ENCODE measurements at regions not wholly inside any gene's neighbourhood (a gene's known extent, or its start where the extent isn't known, plus 50 kb on each side); places are given as distances from the start of the nearest gene placed in this dataset.

DNA sequence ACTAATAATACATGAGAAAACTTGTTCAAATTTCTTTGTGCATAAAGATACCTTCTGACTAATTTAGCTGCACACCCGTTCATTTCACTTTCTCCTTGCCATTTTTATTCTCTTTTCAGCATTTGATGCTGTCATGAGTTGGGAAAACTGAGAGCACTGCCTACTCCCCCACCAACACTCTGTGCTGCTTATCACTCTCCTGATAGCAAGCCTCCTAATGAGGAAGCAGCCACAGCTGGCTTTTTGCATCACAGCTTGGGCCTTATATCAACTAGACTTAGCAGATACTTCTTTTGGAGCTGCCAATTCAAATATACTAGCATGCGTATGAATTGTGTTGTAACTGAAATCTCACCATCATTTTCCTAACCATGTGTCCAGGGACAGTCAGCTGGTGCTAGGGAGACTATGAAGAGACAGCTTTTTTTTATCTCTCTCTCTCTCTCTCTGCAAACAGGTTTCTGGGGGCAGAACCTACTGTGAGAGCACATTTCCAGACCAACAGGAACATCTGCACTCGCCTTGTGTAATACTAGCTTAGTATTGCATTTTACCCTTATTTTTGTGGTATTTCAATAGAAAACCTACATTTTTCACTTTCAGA, 699.0 kb downstream of the KHDRBS2 start:
- H3K27me3 Mint-ChIP-seq: no peaks in the 10 kb centered on the region
- DNase-seq (no peak), ATAC-seq (no peak)
- ChIA-PET CTCF (no interaction called here), POLR2A (no interaction called here)
- TF ChIP-seq, protein P1, sequence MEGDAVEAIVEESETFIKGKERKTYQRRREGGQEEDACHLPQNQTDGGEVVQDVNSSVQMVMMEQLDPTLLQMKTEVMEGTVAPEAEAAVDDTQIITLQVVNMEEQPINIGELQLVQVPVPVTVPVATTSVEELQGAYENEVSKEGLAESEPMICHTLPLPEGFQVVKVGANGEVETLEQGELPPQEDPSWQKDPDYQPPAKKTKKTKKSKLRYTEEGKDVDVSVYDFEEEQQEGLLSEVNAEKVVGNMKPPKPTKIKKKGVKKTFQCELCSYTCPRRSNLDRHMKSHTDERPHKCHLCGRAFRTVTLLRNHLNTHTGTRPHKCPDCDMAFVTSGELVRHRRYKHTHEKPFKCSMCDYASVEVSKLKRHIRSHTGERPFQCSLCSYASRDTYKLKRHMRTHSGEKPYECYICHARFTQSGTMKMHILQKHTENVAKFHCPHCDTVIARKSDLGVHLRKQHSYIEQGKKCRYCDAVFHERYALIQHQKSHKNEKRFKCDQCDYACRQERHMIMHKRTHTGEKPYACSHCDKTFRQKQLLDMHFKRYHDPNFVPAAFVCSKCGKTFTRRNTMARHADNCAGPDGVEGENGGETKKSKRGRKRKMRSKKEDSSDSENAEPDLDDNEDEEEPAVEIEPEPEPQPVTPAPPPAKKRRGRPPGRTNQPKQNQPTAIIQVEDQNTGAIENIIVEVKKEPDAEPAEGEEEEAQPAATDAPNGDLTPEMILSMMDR (IDR thresholded peaks at IDR 0.05): no peak
- intact Hi-C loops (cut with micrococcal nuclease): no loop called here
- H3K27ac Mint-ChIP-seq: no peak overlapping the region
- H3K9me3 Mint-ChIP-seq: peaks cover 7% of the 10 kb centered on the region
- H3K4me1 Mint-ChIP-seq (ENCODE audit: low read depth): no peaks in the 10 kb centered on the region
- no peaks in the 10 kb centered on the region for H3K36me3 Mint-ChIP-seq (ENCODE audit: low read depth)
- H3K4me3 Mint-ChIP-seq: no peak overlapping the region

DNA sequence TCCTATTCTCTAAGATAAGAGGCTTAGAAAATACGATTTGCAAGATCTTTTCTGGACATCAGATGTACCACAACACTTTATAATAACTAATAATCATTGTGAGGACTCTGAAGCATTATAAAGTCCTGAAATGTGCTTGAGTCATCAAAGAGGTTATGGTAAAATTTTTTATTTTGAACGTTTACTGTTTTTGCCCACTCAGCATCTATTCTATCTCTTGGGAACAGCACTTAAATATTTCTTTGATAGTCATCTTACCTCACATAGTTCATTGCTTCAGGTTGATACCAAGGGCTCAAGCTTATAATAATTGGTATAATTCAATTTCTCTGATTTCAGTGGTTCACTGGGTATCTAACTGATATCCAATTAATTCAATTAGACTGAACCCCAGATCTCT, 700.5 kb downstream of the KHDRBS2 start:
- intact Hi-C loops (cut with micrococcal nuclease): no loop called here
- Mint-ChIP-seq H3K36me3 (ENCODE audit: low read depth) (no peaks in the 10 kb centered on the region), H3K4me3 (no peak overlapping the region), H3K27ac (no peak overlapping the region), H3K27me3 (no peaks in the 10 kb centered on the region), H3K9me3 (peaks cover 5% of the 10 kb centered on the region), H3K4me1 (ENCODE audit: low read depth) (no peaks in the 10 kb centered on the region)
- POLR2A ChIA-PET: no interaction called here
- no peak for ATAC-seq
- no peak for DNase-seq
- CTCF ChIA-PET: no interaction called here
- TF ChIP-seq, protein P1 (IDR thresholded peaks at IDR 0.05): no peak

DNA sequence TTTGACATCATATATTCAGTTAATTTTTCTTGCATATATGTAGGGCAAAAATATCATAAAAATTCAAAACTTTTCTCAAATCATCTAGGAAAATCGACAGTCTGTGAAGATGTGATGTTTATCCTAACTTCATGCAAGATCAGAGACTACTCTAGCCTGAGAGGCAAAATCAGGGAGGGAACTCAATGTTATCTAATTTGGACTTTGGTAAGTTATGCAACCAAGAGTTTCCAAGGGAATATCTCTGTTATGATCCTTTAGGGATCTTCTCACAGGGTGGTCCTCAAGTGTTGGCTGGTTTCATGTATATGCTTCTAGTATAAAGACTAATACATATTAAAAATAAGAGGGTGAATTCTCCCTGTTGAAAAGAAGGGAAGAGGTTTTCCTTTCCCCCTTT, 723.9 kb downstream of the KHDRBS2 start:
- CTCF ChIA-PET: no interaction called here
- peaks cover 21% of the 10 kb centered on the region for H3K9me3 Mint-ChIP-seq

DNA sequence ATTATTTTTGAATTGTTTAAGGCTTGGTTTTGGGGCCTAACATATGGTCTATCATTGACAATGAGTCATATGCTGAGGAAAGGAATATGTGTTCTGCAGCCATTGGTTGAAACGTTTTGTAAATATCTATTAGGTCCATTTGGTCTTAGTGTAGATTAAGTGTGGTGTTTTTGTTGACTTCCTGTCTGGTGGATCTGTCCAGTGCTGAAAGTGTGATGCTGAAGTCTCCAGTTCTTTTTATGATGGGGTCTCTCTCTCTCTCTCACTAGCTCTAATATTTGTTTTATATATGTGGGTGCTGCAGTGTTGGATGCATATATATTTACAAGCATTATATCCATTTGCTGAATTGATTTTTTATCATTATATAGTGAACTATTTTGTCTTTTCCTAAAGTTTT, 727.2 kb downstream of the KHDRBS2 start:
- Mint-ChIP-seq H3K27me3 (no peaks in the 10 kb centered on the region), H3K36me3 (ENCODE audit: low read depth) (no peaks in the 10 kb centered on the region), H3K27ac (no peak overlapping the region), H3K9me3 (peaks cover 22% of the 10 kb centered on the region), H3K4me1 (ENCODE audit: low read depth) (no peaks in the 10 kb centered on the region), H3K4me3 (no peak overlapping the region)
- intact Hi-C loops (cut with micrococcal nuclease): no loop called here
- ChIA-PET POLR2A (no interaction called here), CTCF (no interaction called here)
- ATAC-seq: no peak
- TF ChIP-seq, protein P1 (IDR thresholded peaks at IDR 0.05): no peak
- DNase-seq: no peak

More for the DNA sequence above, 723.9 kb downstream of the KHDRBS2 start:
- Mint-ChIP-seq H3K4me3 (no peak overlapping the region), H3K4me1 (ENCODE audit: low read depth) (no peaks in the 10 kb centered on the region), H3K27me3 (no peaks in the 10 kb centered on the region), H3K36me3 (ENCODE audit: low read depth) (no peaks in the 10 kb centered on the region), H3K27ac (no peak overlapping the region)
- TF ChIP-seq, protein P1 (IDR thresholded peaks at IDR 0.05): no peak
- ATAC-seq (no peak), DNase-seq (no peak)
- intact Hi-C loops (cut with micrococcal nuclease): no loop called here
- POLR2A ChIA-PET: no interaction called here

DNA sequence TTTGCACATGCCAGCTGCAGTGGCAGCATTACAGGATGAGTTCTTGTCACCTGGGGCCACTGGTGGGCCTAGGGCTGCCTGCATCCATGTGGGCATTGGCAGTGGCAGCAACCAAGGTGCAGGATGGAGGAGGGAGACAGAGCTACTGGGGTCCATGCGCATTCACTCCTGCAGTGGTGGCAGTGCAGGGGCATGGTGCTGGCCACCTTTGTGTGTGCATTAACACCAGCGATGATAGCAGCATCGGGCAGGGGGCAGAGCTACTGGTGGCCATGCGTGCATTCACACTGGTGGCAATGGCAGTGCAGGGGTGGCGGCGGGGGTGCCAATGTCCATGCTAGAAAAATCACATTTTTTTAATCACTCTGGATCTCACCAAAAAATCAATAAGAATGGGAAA, 730.0 kb downstream of the KHDRBS2 start:
- TF ChIP-seq, protein P1 (IDR thresholded peaks at IDR 0.05): no peak
- Mint-ChIP-seq H3K9me3 (peaks cover 31% of the 10 kb centered on the region), H3K27ac (no peak overlapping the region), H3K4me3 (no peak overlapping the region), H3K27me3 (no peaks in the 10 kb centered on the region), H3K36me3 (ENCODE audit: low read depth) (no peaks in the 10 kb centered on the region), H3K4me1 (ENCODE audit: low read depth) (no peaks in the 10 kb centered on the region)
- intact Hi-C loops (cut with micrococcal nuclease): no loop called here
- DNase-seq (no peak), ATAC-seq (no peak)
- ChIA-PET POLR2A (no interaction called here), CTCF (no interaction called here)

Data from activated CD8-positive, alpha-beta T cell treated with anti-CD3 and anti-CD28 coated beads for 36 hours (primary cell).